ENCODE measurements at regions not wholly inside any gene's neighbourhood (a gene's known extent, or its start where the extent isn't known, plus 50 kb on each side); places are given as distances from the start of the nearest gene placed in this dataset.

DNA sequence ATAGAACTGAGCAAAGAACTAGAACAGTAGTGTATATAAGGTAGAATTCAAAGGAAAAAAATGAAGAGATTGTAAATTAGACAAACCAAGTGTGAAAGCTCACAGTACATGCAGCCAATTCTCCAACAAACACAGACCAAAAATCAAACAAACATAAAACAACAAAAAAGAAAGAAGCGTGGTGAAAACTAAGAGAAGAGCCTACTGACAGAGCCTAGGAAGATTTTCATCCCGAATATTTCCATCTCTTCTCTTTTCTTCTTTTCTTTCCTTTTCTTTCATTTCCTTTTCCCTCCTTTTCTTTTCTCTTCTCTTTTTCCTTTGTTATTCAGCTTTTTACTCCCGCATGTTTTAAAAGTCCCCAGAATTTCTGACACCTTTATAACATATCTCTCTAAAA lies 1103.6 kb downstream of the CDH8 start:
- H3K36me3 Mint-ChIP-seq (ENCODE audit: low read depth) = no peaks in the 10 kb centered on the region
- TF ChIP-seq, protein P1, sequence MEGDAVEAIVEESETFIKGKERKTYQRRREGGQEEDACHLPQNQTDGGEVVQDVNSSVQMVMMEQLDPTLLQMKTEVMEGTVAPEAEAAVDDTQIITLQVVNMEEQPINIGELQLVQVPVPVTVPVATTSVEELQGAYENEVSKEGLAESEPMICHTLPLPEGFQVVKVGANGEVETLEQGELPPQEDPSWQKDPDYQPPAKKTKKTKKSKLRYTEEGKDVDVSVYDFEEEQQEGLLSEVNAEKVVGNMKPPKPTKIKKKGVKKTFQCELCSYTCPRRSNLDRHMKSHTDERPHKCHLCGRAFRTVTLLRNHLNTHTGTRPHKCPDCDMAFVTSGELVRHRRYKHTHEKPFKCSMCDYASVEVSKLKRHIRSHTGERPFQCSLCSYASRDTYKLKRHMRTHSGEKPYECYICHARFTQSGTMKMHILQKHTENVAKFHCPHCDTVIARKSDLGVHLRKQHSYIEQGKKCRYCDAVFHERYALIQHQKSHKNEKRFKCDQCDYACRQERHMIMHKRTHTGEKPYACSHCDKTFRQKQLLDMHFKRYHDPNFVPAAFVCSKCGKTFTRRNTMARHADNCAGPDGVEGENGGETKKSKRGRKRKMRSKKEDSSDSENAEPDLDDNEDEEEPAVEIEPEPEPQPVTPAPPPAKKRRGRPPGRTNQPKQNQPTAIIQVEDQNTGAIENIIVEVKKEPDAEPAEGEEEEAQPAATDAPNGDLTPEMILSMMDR (IDR thresholded peaks at IDR 0.05) = no peak
- H3K4me1 Mint-ChIP-seq (ENCODE audit: low read depth) = no peaks in the 10 kb centered on the region
- H3K4me3 Mint-ChIP-seq = no peak overlapping the region
- no peak overlapping the region for H3K27ac Mint-ChIP-seq
- DNase-seq = no peak
- H3K9me3 Mint-ChIP-seq = peaks cover 15% of the 10 kb centered on the region
- no peaks in the 10 kb centered on the region for H3K27me3 Mint-ChIP-seq (ENCODE audit: insufficient read depth)

- Mint-ChIP-seq H3K36me3 (ENCODE audit: low read depth) (no peaks in the 10 kb centered on the region), H3K27me3 (ENCODE audit: insufficient read depth) (no peaks in the 10 kb centered on the region; the same call in none of the 2 replicates), H3K27ac (no peak overlapping the region), H3K4me3 (no peak overlapping the region), H3K4me1 (ENCODE audit: low read depth) (no peaks in the 10 kb centered on the region), H3K9me3 (peaks cover 30% of the 10 kb centered on the region)
- DNase-seq = no peak
- TF ChIP-seq, protein P1 (IDR thresholded peaks at IDR 0.05) = no peak
Observed at GRCh38 chr16:60930291-60930690, 1105.9 kb downstream of the CDH8 start.

DNA sequence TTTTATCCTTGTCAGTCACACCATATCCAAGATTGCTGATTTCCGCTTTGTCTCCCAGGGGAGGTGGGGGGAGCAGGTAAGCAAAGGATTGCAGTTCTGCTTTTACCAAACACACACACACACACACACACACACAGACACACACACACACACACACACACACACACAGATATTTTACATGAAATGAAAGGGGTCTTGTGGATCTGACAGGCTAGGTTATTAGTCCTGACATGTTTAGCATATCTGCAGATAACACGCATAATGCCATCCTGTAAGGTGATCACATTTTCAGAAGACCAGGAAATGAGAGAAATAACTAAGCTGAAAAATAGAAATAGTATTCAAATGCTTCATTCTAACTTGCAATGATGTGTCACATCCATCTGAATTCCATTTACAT lies 1113.3 kb downstream of the CDH8 start:
- Mint-ChIP-seq H3K36me3 (ENCODE audit: low read depth) (no peaks in the 10 kb centered on the region), H3K4me3 (no peak overlapping the region), H3K27me3 (ENCODE audit: insufficient read depth) (no peaks in the 10 kb centered on the region; the same call in none of the 2 replicates), H3K4me1 (ENCODE audit: low read depth) (no peaks in the 10 kb centered on the region), H3K27ac (no peak overlapping the region), H3K9me3 (peaks cover 29% of the 10 kb centered on the region)
- DNase-seq = no peak
- TF ChIP-seq, protein P1 (IDR thresholded peaks at IDR 0.05) = no peak

DNA sequence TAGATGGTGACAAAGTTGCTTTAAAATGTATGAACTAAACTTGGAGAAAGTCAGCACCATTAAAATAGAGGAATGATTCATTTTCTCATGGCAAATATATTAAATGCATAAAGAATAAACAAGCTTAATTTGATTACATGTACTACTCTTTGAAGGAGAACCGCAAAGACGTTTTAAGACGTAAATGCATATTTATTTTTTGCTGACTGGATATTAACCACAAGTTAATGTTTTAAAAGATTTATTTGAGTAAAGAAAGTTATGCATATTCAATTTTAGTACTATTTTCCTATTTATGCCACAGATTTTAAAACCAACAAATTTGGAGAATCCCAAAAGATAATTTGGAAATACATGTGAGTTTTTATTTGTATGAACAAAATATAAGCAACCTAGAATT lies 1121.9 kb downstream of the CDH8 start:
- no peaks in the 10 kb centered on the region for H3K4me1 Mint-ChIP-seq (ENCODE audit: low read depth)
- no peaks in the 10 kb centered on the region; the same call in 1 of the 2 replicates for H3K36me3 Mint-ChIP-seq (ENCODE audit: low read depth)
- no peak overlapping the region for H3K4me3 Mint-ChIP-seq
- no peak for DNase-seq
- H3K9me3 Mint-ChIP-seq = peaks cover 21% of the 10 kb centered on the region
- H3K27ac Mint-ChIP-seq = no peak overlapping the region
- TF ChIP-seq, protein P1 (IDR thresholded peaks at IDR 0.05) = no peak
- H3K27me3 Mint-ChIP-seq (ENCODE audit: insufficient read depth) = no peaks in the 10 kb centered on the region

DNA sequence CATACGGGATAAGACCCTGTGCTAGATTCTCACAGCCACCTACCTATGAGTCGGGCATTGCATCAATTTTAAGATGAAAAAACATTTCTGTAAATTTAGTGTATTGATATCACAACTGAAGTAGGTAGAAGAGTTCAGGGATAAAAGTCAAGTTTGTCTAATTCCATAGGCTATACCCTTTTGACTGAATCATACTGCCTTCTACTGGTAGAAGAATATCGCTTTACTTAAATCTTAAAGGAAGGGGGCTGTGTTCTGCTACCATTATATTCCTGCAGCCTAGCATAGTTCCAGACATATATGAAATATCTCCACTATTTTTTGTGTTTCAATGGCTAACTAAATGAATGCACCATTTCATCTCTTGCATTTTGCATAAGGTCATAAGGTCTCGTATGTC lies 1128.6 kb downstream of the CDH8 start:
- Mint-ChIP-seq H3K27me3 (ENCODE audit: insufficient read depth) (no peaks in the 10 kb centered on the region), H3K9me3 (peaks cover 26% of the 10 kb centered on the region), H3K4me3 (no peak overlapping the region), H3K27ac (no peak overlapping the region), H3K36me3 (ENCODE audit: low read depth) (no peaks in the 10 kb centered on the region; the same call in 1 of the 2 replicates), H3K4me1 (ENCODE audit: low read depth) (no peaks in the 10 kb centered on the region)
- DNase-seq = no peak
- TF ChIP-seq, protein P1 (IDR thresholded peaks at IDR 0.05) = no peak

GRCh38 chr16:60905811-60906210 lies 1130.4 kb downstream of the CDH8 start:
- peaks cover 29% of the 10 kb centered on the region for H3K9me3 Mint-ChIP-seq
- no peaks in the 10 kb centered on the region for H3K36me3 Mint-ChIP-seq (ENCODE audit: low read depth)
- TF ChIP-seq, protein P1 (IDR thresholded peaks at IDR 0.05) = no peak
- no peaks in the 10 kb centered on the region for H3K27me3 Mint-ChIP-seq (ENCODE audit: insufficient read depth)
- H3K27ac Mint-ChIP-seq = no peak overlapping the region
- no peak overlapping the region for H3K4me3 Mint-ChIP-seq
- H3K4me1 Mint-ChIP-seq (ENCODE audit: low read depth) = no peaks in the 10 kb centered on the region
- no peak for DNase-seq
